Neural cell (in vitro differentiated cells): ENCODE measurements at regions not wholly inside any gene's neighbourhood (a gene's known extent, or its start where the extent isn't known, plus 50 kb on each side); places are given as distances from the start of the nearest gene placed in this dataset.

Source experiments
- CTCF ChIP-seq: fragments of 450-650 bp; IDR thresholded peaks from 2 replicates; pipeline ENCODE4 v1.5.1; 2014; ENCODE audit warnings: antibody characterized with exemption, mild to moderate bottlenecking, moderate library complexity; ENCODE audit not compliant: poor library complexity, severe bottlenecking
- EP300 ChIP-seq: fragments of 450-650 bp; conservative IDR thresholded peaks from 2 replicates; pipeline ENCODE4 v1.6.1; 2014; ENCODE audit warnings: antibody characterized with exemption, mild to moderate bottlenecking, moderate library complexity; ENCODE audit not compliant: poor library complexity, severe bottlenecking
- RAD21 ChIP-seq: fragments of 450-650 bp; conservative IDR thresholded peaks from 2 replicates; pipeline ENCODE4 v1.6.1; 2014; ENCODE audit warnings: antibody characterized with exemption, mild to moderate bottlenecking, moderate library complexity
- TAF1 ChIP-seq: IDR thresholded peaks from 2 replicates; pipeline ENCODE4 v1.6.1; 2012; ENCODE audit warnings: low read depth

DNA sequence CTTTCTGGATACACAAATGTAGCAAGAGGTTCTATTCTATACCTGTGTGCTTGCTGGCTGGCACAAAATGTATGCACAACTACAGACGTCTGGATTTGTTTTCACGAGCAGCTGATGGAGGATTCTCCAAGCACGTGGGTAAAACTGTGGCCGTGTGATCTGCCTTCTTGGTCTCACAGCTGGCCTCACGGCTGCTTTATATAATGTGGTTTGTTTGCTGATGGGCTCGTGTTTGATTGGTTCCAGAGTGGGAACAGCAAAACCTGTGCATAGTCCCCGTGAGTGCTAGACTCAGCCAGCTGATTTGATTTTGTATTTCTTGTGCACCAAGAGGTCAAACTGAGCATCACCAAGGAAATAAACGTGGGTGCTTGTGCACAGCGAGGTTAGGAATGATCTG, 262.6 kb upstream of the RPS6KA3 start:
- TF ChIP-seq TAF1 (no peak), CTCF (no peak), RAD21 (no peak), EP300 (no peak)
